ENCODE measurements at regions not wholly inside any gene's neighbourhood (a gene's known extent, or its start where the extent isn't known, plus 50 kb on each side); places are given as distances from the start of the nearest gene placed in this dataset.
A peak's percentile ranks its signal among the peaks of the same experiment; 100 is the strongest.
"Not testable (repeated sequence)": the region's sequence is repeated elsewhere in the genome, so short reads cannot be mapped to it uniquely, and the experiment has no call there.

DNA sequence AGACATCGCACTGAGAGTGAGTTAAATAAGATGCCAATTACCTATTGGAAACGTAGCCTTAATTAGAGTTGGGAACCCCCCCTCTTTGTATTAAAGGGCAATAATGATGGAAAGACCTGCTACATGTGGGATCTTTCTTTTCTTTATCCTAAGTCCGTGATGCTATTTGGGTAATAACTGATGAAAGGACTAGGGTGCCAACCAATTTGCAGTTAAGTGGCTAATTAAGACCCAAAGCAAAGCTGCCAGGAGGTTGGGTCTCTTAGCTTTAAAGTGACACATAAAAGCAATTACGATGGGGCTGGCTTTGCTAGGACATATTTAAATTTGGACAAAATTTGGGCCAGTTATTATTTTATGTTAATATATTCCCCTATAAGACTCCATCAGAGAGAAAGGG, 728.8 kb downstream of the NR2F1-AS1 start:
- no peak for DNase-seq

DNA sequence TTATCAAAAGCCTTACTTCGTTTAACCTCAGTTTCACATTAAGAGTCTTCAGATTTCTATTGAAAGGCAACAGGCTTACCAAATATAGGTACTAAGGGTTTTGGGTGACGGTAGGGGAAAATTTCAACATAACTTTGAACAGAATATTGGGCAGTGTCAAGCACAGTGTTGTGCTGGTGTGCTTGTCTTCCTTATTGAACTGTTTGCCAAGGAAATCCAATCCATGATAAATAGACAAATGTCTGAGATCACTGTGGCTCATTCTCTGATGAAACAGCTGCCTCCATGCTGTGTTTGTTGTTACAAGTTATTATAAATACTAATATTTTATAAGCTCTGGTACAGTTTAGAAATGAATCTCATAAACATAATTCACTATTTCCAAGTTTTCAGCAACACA, 730.1 kb downstream of the NR2F1-AS1 start:
- peak; percentile 57 to 66 for DNase-seq

DNA sequence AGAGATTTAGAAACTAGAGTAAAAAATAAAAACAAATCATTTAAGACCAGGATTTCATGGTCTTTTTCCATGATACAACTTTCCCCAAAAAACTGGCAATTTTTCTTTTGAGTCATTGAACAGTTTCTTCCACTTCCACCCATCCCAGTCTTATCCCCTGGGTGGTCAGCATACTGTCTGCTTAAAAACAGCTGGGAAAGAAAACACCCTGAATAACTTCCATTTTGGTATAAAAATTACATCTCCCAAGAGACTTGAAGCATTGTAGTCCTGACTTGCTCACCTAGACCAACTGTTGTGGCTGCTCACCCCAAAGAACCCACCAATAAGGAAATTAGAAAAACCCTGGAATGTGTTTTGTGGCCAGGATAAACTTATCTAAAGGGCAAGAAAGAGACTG, 731.3 kb downstream of the NR2F1-AS1 start:
- DNase-seq: no peak

DNA sequence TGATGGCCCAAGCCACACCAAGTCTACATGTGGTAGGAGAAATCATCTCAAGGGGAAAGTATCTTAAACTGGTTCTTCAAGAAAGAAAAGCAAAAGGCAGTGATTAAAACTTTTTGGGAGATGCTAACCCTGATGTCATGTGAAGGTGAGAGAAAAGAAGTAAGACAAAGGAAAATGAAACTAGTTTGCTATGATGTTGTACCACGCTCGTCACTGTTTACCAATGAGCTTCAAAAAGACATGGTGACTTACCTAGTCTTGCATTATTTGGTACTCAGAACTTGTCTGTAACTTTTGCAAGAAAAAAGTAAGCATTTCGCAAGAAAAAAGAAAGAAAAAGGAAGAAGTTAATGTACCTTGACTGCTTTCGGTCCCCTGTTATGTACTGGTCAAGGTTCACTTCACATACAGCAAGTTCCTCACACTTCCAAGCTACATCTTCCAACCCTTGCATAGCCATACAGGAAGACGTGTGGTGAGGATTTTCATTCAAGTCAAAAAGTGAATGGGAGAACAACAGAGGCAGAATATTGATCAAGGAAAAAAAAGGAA, 739.3 kb downstream of the NR2F1-AS1 start:
- DNase-seq: no peak

GRCh38 chr5:92838253-92838652, 742.8 kb downstream of the NR2F1-AS1 start:
- DNase-seq: peak in 1 of 2 experiments; percentile 11

- no peak for DNase-seq
Measured at GRCh38 chr5:92836855-92837755, 743.9 kb downstream of the NR2F1-AS1 start.

- DNase-seq: no peak
Measured at GRCh38 chr5:92835712-92836111, 745.3 kb downstream of the NR2F1-AS1 start.

GRCh38 chr5:92823551-92823950, 757.5 kb downstream of the NR2F1-AS1 start:
- DNase-seq: not testable (repeated sequence)

DNA sequence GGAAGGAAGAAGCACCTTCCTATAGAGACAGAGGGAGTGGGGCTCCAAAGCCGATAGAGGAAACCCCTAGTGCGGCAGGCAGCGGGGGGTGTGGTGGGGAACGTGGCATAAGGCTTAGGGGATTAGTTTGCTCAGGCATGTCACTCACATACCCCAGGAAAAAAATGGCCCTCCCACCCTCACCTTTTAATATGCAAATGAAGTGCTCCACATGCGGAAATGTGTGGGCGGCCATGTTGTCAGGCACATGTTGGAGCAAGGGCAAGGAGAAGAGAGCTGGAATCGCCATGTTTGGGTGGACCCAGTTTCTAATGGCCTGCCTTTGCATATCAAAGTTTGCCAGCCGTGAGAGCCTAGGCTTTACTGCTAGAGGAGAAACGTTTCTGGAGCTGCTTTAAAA, 758.8 kb downstream of the NR2F1-AS1 start:
- no peak for DNase-seq

DNA sequence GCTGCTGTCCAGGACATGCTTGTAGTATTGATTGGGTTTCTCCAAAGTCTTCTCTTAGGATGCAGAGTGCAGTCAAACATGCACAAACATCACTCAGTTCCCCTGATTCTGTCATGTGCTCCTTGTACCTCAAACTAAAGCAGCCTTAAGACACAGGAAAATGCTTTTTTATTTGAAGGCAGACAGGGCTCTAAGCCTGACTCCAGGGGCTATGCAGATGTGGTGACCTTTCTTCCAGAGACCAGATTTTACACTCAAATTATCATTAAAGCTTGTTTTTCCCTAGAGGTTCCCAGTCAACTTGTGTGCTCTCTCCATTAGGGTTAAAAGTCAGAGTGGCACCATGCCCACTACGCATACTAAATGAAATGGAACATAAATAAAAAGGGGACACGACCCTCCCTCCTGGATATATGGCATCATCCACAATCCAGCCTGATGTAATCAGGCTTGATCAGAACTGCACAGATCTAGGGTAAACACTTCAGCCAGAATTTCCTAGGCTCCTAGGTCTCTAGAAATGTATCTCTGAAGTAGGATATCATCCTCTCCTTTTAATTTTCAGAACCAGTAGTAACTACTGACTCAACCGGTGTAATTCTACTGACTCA, 771.1 kb downstream of the NR2F1-AS1 start:
- no peak for DNase-seq

DNA sequence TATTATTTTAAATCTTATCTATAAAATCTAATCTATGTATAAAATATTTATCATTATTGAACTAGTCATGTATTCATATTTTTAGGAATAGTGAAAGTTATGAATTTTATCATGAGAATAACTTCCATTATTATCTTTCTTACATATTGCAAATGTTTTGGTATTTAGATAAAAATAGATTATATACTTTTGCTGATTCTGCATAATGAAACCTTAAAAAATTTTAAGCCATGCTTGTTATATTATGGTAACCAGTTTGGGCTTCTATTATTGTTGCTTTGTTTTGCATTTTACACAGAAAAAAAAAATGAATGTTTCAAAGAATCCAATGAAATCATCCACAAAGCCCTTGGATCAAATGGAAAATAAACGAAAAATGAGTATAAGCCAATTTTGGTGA, 772.5 kb downstream of the NR2F1-AS1 start:
- no peak for DNase-seq

- no peak for DNase-seq
Measured at GRCh38 chr5:92807085-92807484, 773.9 kb downstream of the NR2F1-AS1 start.

GRCh38 chr5:92805446-92805845, 775.6 kb downstream of the NR2F1-AS1 start:
- no peak for DNase-seq

GRCh38 chr5:92801911-92802310, 779.1 kb downstream of the NR2F1-AS1 start:
- peak; percentile 84 to 94 for DNase-seq

GRCh38 chr5:92800365-92800764, 780.7 kb downstream of the NR2F1-AS1 start:
- DNase-seq: peak; percentile 76 to 84

DNA sequence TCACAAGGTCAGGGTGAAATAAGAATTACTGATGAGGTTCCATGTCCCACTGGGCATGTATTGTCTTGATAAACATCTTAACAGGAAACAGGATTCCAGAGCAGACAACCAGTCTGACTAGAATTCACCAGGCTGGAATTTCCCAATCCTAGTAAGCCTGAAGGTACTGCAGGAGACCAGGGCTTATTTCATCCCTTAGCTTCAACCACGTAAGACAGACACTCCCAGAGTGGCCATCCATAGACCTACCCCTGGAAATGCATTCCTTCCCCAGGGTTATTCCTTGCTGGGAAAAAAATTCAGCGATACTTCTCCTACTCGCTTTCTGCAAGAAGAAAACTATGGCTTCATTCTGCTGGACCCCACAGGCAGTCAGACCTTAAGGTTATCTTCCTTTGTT, 785.4 kb downstream of the NR2F1-AS1 start:
- no peak for DNase-seq

GRCh38 chr5:92780057-92780456, 801.0 kb downstream of the NR2F1-AS1 start:
- DNase-seq: no peak

GRCh38 chr5:92779536-92779935, 801.5 kb downstream of the NR2F1-AS1 start:
- DNase-seq: no peak

DNA sequence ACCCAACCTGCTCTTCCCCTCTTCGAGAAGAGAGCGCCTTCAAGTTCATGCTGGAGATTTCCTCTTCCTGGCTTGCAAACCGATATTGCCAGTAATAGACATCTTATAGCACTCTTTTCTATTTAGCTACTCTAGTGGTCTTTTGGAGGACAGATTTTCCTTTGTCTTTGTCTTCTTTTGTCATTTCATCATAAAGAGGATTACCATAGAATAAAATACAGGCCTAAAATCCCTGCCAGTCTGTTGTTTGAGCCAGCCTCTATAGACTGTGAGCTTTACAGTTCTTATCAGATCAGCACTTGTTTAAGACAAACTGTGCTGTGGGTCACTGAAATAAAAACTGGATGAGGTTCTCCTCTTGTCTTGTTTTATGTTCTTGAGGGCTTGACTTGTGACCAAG, 802.8 kb downstream of the NR2F1-AS1 start:
- no peak for DNase-seq

DNA sequence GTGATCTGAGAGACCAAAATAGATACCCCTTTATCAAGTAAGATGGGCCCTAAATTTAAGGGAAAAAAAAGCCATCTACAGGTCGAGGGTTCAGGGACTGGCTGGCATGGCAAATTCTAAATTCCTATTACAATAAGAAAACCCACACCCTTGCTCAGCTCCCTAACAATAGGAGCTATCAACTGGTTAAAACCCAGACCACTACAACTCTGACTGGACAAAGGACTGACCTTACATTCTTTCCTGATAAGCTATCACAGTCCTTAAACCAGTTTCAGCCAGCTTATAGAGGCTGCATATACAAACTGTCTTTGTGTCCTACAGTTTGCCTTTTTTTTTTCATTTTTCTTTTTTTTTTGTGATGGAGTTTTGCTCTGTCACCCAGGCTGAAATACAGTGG, 803.6 kb downstream of the NR2F1-AS1 start:
- DNase-seq: no peak

- no peak for DNase-seq
Measured at GRCh38 chr5:92775711-92776615, 805.1 kb downstream of the NR2F1-AS1 start.

- no peak for DNase-seq
Measured at GRCh38 chr5:92769978-92770377, 811.0 kb downstream of the NR2F1-AS1 start.

- no peak for DNase-seq
Measured at GRCh38 chr5:92761585-92761984, 819.4 kb downstream of the NR2F1-AS1 start.
